ENCODE measurements at regions not wholly inside any gene's neighbourhood (a gene's known extent, or its start where the extent isn't known, plus 50 kb on each side); places are given as distances from the start of the nearest gene placed in this dataset.

- no peak for ATAC-seq
These were observed 159.8 kb downstream of the RPS12 start for GRCh38 chr6:132974122-132974521.

- no peak for ATAC-seq
These were observed 163.0 kb downstream of the RPS12 start for GRCh38 chr6:132977413-132977812.

GRCh38 chr6:132978685-132979084 lies 164.3 kb downstream of the RPS12 start:
- ATAC-seq, result no peak

GRCh38 chr6:132993738-132994137 lies 179.4 kb downstream of the RPS12 start:
- no peak for ATAC-seq

- no peak for ATAC-seq
These were observed 180.6 kb downstream of the RPS12 start for GRCh38 chr6:132995009-132995408.

GRCh38 chr6:132995432-132995831 lies 181.1 kb downstream of the RPS12 start:
- ATAC-seq, result no peak

- ATAC-seq, result no peak
These were observed 184.0 kb downstream of the RPS12 start for GRCh38 chr6:132998418-132998817.

- no peak for ATAC-seq
These were observed 186.7 kb downstream of the RPS12 start for GRCh38 chr6:133001040-133001565.

- ATAC-seq, result no peak
These were observed 190.0 kb downstream of the RPS12 start for GRCh38 chr6:133004304-133004884.

GRCh38 chr6:133012774-133013173 lies 198.4 kb downstream of the RPS12 start:
- ATAC-seq, result no peak

GRCh38 chr6:133016631-133017030 lies 202.3 kb downstream of the RPS12 start:
- ATAC-seq, result no peak

GRCh38 chr6:133017581-133017980 lies 203.2 kb downstream of the RPS12 start:
- no peak for ATAC-seq

- ATAC-seq, result no peak
These were observed 212.3 kb downstream of the RPS12 start for GRCh38 chr6:133026705-133027104.

GRCh38 chr6:133033263-133033662 lies 207.9 kb upstream of the EYA4 start:
- no peak for ATAC-seq

GRCh38 chr6:133034509-133035206 lies 206.5 kb upstream of the EYA4 start:
- no peak for ATAC-seq

GRCh38 chr6:133040094-133040802 lies 200.9 kb upstream of the EYA4 start:
- ATAC-seq, result no peak

GRCh38 chr6:133040803-133041419 lies 200.2 kb upstream of the EYA4 start:
- no peak for ATAC-seq

GRCh38 chr6:133042550-133043120 lies 198.5 kb upstream of the EYA4 start:
- ATAC-seq, result no peak

- ATAC-seq, result no peak
These were observed 194.6 kb upstream of the EYA4 start for GRCh38 chr6:133046576-133046975.

- ATAC-seq, result no peak
These were observed 194.0 kb upstream of the EYA4 start for GRCh38 chr6:133047065-133047665.

GRCh38 chr6:133047706-133048105 lies 193.5 kb upstream of the EYA4 start:
- no peak for ATAC-seq

GRCh38 chr6:133051240-133051639 lies 189.9 kb upstream of the EYA4 start:
- ATAC-seq, result no peak
